Activated T-cell treated with anti-CD3 and anti-CD28 coated beads for 24 hours (primary cell): ENCODE measurements at regions not wholly inside any gene's neighbourhood (a gene's known extent, or its start where the extent isn't known, plus 50 kb on each side); places are given as distances from the start of the nearest gene placed in this dataset.

Source experiments
- DNase-seq: peaks from one replicate; pipeline ENCODE4 v3.0.0-alpha.2; 2020; ENCODE audit warnings: low read depth

GRCh38 chr9:86443992-86444391, 89.8 kb upstream of the TUT7 start:
- no peak for DNase-seq

GRCh38 chr9:86434039-86434726, 80.0 kb upstream of the TUT7 start:
- no peak for DNase-seq

GRCh38 chr9:86424251-86424891, 70.2 kb upstream of the TUT7 start:
- no peak for DNase-seq

GRCh38 chr9:86413971-86414880, 60.0 kb upstream of the TUT7 start:
- DNase-seq: no peak

GRCh38 chr9:86410281-86410680, 56.1 kb upstream of the TUT7 start:
- DNase-seq: no peak

- no peak for DNase-seq
Measured at GRCh38 chr9:86408121-86408520, 53.9 kb upstream of the TUT7 start.

GRCh38 chr9:86407022-86407421, 52.8 kb upstream of the TUT7 start:
- DNase-seq: no peak

GRCh38 chr9:86406366-86406765, 52.2 kb upstream of the TUT7 start:
- DNase-seq: no peak

GRCh38 chr9:86405926-86406325, 51.7 kb upstream of the TUT7 start:
- peak; percentile 20 for DNase-seq

- no peak for DNase-seq
Measured at GRCh38 chr9:86405086-86405491, 50.9 kb upstream of the TUT7 start.
